ENCODE measurements at regions not wholly inside any gene's neighbourhood (a gene's known extent, or its start where the extent isn't known, plus 50 kb on each side); places are given as distances from the start of the nearest gene placed in this dataset.

DNA sequence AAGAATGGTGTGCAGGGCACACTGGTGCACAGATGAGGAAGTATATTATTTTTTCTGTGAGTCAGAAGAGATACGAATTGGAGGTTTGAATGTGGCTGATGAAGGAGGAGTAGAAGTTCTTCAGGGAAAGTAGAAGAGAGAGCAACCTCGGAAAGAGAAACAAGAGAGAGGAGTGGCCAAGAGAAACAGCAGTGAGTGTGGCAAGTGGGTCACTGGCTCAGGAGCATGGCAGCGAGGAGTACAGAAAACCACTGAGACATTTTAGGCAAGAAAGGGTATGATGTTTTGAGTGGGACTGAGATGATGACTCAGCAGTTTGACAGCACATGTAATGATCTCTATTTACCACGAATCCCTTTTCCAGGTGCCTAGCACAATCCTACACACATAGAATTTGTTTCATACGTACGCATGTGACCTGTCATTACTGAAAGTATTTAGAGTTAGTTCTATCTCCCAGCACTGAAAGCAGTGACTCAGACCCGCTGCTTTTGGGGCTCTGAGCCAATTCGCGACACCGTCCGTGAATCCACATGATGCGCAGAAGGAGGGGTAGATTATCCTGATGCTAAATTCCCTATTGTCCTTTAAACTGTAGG, 915.4 kb downstream of the DCDC2C start (continued):
- TF ChIP-seq, protein P1, sequence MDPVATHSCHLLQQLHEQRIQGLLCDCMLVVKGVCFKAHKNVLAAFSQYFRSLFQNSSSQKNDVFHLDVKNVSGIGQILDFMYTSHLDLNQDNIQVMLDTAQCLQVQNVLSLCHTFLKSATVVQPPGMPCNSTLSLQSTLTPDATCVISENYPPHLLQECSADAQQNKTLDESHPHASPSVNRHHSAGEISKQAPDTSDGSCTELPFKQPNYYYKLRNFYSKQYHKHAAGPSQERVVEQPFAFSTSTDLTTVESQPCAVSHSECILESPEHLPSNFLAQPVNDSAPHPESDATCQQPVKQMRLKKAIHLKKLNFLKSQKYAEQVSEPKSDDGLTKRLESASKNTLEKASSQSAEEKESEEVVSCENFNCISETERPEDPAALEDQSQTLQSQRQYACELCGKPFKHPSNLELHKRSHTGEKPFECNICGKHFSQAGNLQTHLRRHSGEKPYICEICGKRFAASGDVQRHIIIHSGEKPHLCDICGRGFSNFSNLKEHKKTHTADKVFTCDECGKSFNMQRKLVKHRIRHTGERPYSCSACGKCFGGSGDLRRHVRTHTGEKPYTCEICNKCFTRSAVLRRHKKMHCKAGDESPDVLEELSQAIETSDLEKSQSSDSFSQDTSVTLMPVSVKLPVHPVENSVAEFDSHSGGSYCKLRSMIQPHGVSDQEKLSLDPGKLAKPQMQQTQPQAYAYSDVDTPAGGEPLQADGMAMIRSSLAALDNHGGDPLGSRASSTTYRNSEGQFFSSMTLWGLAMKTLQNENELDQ (tag by site-specific recombination; IDR thresholded peaks at IDR 0.05; ENCODE audit: low read depth): no peak
- no peak for TF ChIP-seq ZBTB7A (tag by site-specific recombination; IDR thresholded peaks at IDR 0.05; ENCODE audit: low read depth)
- TF ChIP-seq, protein P2, sequence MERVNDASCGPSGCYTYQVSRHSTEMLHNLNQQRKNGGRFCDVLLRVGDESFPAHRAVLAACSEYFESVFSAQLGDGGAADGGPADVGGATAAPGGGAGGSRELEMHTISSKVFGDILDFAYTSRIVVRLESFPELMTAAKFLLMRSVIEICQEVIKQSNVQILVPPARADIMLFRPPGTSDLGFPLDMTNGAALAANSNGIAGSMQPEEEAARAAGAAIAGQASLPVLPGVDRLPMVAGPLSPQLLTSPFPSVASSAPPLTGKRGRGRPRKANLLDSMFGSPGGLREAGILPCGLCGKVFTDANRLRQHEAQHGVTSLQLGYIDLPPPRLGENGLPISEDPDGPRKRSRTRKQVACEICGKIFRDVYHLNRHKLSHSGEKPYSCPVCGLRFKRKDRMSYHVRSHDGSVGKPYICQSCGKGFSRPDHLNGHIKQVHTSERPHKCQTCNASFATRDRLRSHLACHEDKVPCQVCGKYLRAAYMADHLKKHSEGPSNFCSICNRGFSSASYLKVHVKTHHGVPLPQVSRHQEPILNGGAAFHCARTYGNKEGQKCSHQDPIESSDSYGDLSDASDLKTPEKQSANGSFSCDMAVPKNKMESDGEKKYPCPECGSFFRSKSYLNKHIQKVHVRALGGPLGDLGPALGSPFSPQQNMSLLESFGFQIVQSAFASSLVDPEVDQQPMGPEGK (tag by site-specific recombination; IDR thresholded peaks at IDR 0.05): no peak
- TF ChIP-seq, protein P3, sequence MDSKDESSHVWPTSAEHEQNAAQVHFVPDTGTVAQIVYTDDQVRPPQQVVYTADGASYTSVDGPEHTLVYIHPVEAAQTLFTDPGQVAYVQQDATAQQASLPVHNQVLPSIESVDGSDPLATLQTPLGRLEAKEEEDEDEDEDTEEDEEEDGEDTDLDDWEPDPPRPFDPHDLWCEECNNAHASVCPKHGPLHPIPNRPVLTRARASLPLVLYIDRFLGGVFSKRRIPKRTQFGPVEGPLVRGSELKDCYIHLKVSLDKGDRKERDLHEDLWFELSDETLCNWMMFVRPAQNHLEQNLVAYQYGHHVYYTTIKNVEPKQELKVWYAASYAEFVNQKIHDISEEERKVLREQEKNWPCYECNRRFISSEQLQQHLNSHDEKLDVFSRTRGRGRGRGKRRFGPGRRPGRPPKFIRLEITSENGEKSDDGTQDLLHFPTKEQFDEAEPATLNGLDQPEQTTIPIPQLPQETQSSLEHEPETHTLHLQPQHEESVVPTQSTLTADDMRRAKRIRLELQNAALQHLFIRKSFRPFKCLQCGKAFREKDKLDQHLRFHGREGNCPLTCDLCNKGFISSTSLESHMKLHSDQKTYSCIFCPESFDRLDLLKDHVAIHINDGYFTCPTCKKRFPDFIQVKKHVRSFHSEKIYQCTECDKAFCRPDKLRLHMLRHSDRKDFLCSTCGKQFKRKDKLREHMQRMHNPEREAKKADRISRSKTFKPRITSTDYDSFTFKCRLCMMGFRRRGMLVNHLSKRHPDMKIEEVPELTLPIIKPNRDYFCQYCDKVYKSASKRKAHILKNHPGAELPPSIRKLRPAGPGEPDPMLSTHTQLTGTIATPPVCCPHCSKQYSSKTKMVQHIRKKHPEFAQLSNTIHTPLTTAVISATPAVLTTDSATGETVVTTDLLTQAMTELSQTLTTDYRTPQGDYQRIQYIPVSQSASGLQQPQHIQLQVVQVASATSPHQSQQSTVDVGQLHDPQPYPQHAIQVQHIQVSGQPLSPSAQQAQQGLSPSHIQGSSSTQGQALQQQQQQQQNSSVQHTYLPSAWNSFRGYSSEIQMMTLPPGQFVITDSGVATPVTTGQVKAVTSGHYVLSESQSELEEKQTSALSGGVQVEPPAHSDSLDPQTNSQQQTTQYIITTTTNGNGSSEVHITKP (tag by site-specific recombination; IDR thresholded peaks at IDR 0.05): no peak
- no peak for TF ChIP-seq ZNF155 (tag by site-specific recombination; IDR thresholded peaks at IDR 0.05)

DNA sequence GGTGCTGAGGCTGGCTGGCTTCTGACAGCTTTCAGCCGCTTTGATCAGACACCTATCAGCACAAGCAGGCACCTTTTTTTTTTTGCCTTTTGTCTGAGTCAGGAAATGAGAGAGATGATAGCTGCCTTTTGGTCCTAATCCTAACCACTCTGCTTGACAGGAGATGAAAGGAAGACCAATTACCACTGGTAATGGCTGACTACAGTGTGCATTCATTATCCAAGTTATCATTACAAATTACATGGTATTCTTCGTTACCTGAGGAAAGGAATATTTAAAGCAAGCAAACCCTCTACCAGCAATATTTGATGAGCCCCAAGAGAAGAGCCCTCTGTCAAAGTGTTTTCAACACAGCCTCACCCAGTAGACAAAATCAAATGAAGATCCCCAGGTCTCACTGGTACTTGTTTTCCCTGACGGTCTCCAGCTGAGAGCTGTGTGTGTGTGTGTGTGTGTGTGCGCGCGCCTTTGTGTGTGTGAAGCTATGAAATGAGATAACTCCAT, 925.7 kb downstream of the DCDC2C start:
- TF ChIP-seq IKZF3 (tag by site-specific recombination; IDR thresholded peaks at IDR 0.05) (no peak), MZF1 (tag by site-specific recombination; IDR thresholded peaks at IDR 0.05; ENCODE audit: borderline replicate concordance) (no peak), ZNF670 (tag by site-specific recombination; IDR thresholded peaks at IDR 0.05; ENCODE audit: low read depth) (no peak), ZNF16 (tag by site-specific recombination; IDR thresholded peaks at IDR 0.05; ENCODE audit: low read depth) (no peak), HOXD13 (CRISPR knock-in tag; IDR thresholded peaks at IDR 0.05; ENCODE audit: borderline replicate concordance) (no peak), ZNF302 (tag by site-specific recombination; IDR thresholded peaks at IDR 0.05; ENCODE audit: low read depth) (no peak), ZNF626 (tag by site-specific recombination; IDR thresholded peaks at IDR 0.05) (no peak), ZNF394 (tag by site-specific recombination; IDR thresholded peaks at IDR 0.05; ENCODE audit: borderline replicate concordance) (no peak), ZFP41 (tag by site-specific recombination; IDR thresholded peaks at IDR 0.05; ENCODE audit: borderline replicate concordance) (no peak), GFI1B (tag by site-specific recombination; IDR thresholded peaks at IDR 0.05) (no peak), SCRT2 (tag by site-specific recombination; IDR thresholded peaks at IDR 0.05) (no peak)
- TF ChIP-seq, protein P4, sequence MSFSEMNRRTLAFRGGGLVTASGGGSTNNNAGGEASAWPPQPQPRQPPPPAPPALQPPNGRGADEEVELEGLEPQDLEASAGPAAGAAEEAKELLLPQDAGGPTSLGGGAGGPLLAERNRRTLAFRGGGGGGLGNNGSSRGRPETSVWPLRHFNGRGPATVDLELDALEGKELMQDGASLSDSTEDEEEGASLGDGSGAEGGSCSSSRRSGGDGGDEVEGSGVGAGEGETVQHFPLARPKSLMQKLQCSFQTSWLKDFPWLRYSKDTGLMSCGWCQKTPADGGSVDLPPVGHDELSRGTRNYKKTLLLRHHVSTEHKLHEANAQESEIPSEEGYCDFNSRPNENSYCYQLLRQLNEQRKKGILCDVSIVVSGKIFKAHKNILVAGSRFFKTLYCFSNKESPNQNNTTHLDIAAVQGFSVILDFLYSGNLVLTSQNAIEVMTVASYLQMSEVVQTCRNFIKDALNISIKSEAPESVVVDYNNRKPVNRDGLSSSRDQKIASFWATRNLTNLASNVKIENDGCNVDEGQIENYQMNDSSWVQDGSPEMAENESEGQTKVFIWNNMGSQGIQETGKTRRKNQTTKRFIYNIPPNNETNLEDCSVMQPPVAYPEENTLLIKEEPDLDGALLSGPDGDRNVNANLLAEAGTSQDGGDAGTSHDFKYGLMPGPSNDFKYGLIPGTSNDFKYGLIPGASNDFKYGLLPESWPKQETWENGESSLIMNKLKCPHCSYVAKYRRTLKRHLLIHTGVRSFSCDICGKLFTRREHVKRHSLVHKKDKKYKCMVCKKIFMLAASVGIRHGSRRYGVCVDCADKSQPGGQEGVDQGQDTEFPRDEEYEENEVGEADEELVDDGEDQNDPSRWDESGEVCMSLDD (tag by site-specific recombination; IDR thresholded peaks at IDR 0.05): no peak
- TF ChIP-seq, protein P5, sequence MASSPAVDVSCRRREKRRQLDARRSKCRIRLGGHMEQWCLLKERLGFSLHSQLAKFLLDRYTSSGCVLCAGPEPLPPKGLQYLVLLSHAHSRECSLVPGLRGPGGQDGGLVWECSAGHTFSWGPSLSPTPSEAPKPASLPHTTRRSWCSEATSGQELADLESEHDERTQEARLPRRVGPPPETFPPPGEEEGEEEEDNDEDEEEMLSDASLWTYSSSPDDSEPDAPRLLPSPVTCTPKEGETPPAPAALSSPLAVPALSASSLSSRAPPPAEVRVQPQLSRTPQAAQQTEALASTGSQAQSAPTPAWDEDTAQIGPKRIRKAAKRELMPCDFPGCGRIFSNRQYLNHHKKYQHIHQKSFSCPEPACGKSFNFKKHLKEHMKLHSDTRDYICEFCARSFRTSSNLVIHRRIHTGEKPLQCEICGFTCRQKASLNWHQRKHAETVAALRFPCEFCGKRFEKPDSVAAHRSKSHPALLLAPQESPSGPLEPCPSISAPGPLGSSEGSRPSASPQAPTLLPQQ (tag by site-specific recombination; IDR thresholded peaks at IDR 0.05): no peak
- TF ChIP-seq, protein P2 (tag by site-specific recombination; IDR thresholded peaks at IDR 0.05): no peak
- ChIA-PET CTCF (no interaction called here), POLR2A (no interaction called here)
- Histone ChIP-seq H3K27ac (ENCODE audit: extremely low read depth, low read depth, low read length) (no peak overlapping the region), H3K4me1 (ENCODE audit: control insufficient read depth, insufficient read depth, low read length) (no peaks in the 10 kb centered on the region), H3K9me3 (ENCODE audit: control insufficient read depth, insufficient read depth, low read depth, low read length) (no peaks in the 10 kb centered on the region), H3K36me3 (ENCODE audit: control insufficient read depth in 2 of 2, insufficient read depth in 1 of 2, low read length in 2 of 2) (no peaks in the 10 kb centered on the region), H3K4me3 (ENCODE audit: low read depth, low read length) (no peak overlapping the region)
